Heart left ventricle (tissue), 16 donors: ENCODE measurements at regions not wholly inside any gene's neighbourhood (a gene's known extent, or its start where the extent isn't known, plus 50 kb on each side); places are given as distances from the start of the nearest gene placed in this dataset.

Experiments used
- ATAC-seq, 4 donors: fragments of 200-7000 bp; cut with Tn5 transposase; one replicate each; pipeline ENCODE4 v1.9.1; 2020 to 2022; ENCODE audit warnings: moderate library complexity in 4 of 4, mild to moderate bottlenecking in 3 of 4, moderate number of reproducible peaks in 1 of 4
- DNase-seq, 5 donors: peaks; one replicate each; pipeline ENCODE4 v3.0.0-alpha.2; 2020
- H3K27ac ChIP-seq, 12 donors: fragments of 200-600 bp; sonication (generic) in 4 of 12; one replicate each; pipeline versions ENCODE4 v1.5.0 to v1.8.0; 2016 to 2022; ENCODE audit warnings: mild to moderate bottlenecking in 2 of 12
- H3K27me3 ChIP-seq, 9 donors: fragments of 200-600 bp; sonication (generic) in 2 of 9; one replicate each; pipeline versions ENCODE4 v1.5.1 to v1.8.0; 2016 to 2022; ENCODE audit warnings: mild to moderate bottlenecking in 3 of 9
- H3K36me3 ChIP-seq, 9 donors: fragments of 200-600 bp; sonication (generic) in 2 of 9; one replicate each; pipeline versions ENCODE4 v1.5.0 to v1.8.0; 2018 to 2022; ENCODE audit warnings: mild to moderate bottlenecking in 2 of 9
- H3K4me1 ChIP-seq, 12 donors: fragments of 200-600 bp; sonication (generic) in 4 of 12; one replicate each; pipeline versions ENCODE4 v1.5.0 to v1.8.0; 2016 to 2022; ENCODE audit warnings: mild to moderate bottlenecking in 3 of 12
- H3K4me3 ChIP-seq, 12 donors: fragments of 200-600 bp; sonication (generic) in 4 of 12; one replicate each; pipeline versions ENCODE4 v1.5.0 to v1.8.0; 2017 to 2022; ENCODE audit warnings: mild to moderate bottlenecking in 9 of 12, moderate library complexity in 4 of 12
- H3K9me3 ChIP-seq, 12 donors: fragments of 200-600 bp; sonication (generic) in 4 of 12; one replicate each; pipeline versions ENCODE4 v1.5.0 to v1.8.0; 2016 to 2022; ENCODE audit warnings: mild to moderate bottlenecking in 1 of 12
- CTCF ChIP-seq, 12 donors: fragments of 200-600 bp; sonication (generic) in 4 of 12; IDR thresholded peaks; one replicate each; pipeline versions ENCODE4 v1.5.0 to v1.8.0; 2018 to 2022; ENCODE audit warnings: antibody characterized with exemption in 12 of 12, mild to moderate bottlenecking in 5 of 12
- POLR2A ChIP-seq, 2 donors: fragments of 450-650 bp; IDR thresholded peaks; one replicate each; pipeline ENCODE4 v1.6.1; 2017; ENCODE audit warnings: antibody characterized with exemption in 2 of 2, mild to moderate bottlenecking in 2 of 2, moderate library complexity in 2 of 2
- WGBS, 4 donors: extraction: QIAGEN DNeasy Blood & Tissue Kit in 2 of 4; methylation state at CpG; one replicate each; pipeline versions ENCODE4 v1.1.5 to v1.1.7; 2013 to 2018; 5-methylcytosine and 5-hydroxymethylcytosine counted together
- intact Hi-C, 10 donors: fragments of 100-400 bp; cut with DNase I; formaldehyde crosslinking; loops; one replicate each; pipeline versions ENCODE4 v1.11.1 to v1.14.2; 2022
- donor health status: ischemic (EF 13 %, LVEDD 7.1; RV severe dilation, severe dysfunction).
- donor health status: healthy with polysubstance abuse.
- donor health status: DM: no; HTN: yes; CAD: no.
- donor health status: DM: no; HTN: no; CAD: no.
- donor health status: ischemic (EF 25% LVEDD 6.9; RV normal size, moderate dysfunction).
- donor health status: ischemic (EF 25% LVEDD 5.7; RV mildly dilated, moderate dysfunction).
- donor health status: healthy.
- donor health status: DM: yes; HTN: yes; CAD: no.
- donor health status: ischemic (EF 35%, LVEDD 5.7; RV mildly dilated, moderate dysfunction).
- donor health status: nonischemic (EF 11% LVEDD 7.7; RV severe dilation, severe dysfunction).
- donor health status: DM: yes; HTN: yes; CAD: no.
- donor health status: PGD.
- donor health status: ischemic (EF 29% LVEDD 5.4; RV normal size, mild dysfunction).
- donor health status: nonischemic (EF 23%, LVEDD 6.1; RV moderate dilation, normal function).

DNA sequence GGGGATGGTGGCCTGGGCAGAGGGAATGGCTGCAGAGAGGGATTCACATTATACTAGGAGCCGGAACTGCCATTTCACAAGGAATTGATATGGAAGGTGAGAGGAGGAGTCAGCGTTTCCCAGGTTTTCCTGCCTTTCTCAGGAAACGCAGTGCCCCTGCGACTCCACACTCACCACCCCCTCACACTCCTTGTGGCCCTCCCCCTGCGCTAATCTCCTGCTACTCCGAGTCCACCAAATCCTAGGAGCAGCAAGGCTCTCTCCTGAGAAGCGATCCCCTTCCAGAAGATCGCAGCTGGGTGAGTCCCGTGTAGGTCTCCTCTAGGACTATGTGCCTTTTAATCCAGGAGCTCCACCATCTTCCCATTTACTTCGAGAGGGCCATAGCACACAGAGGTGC is 140.6 kb downstream of the VAPA start:
- Histone ChIP-seq H3K27me3 (no peaks in the 10 kb centered on the region), H3K27ac (peak overlapping the region in 4 of 12 donors; percentile 4 to 35 (median 24)), H3K4me3 (no peak overlapping the region), H3K9me3 (no peaks in the 10 kb centered on the region), H3K4me1 (peaks cover 0 to 54% (median 24%) of the 10 kb centered on the region in 12 donors), H3K36me3 (no peaks in the 10 kb centered on the region)
- TF ChIP-seq POLR2A (IDR thresholded peaks at IDR 0.05) = no peak
- no peak for TF ChIP-seq CTCF (IDR thresholded peaks at IDR 0.05)
- 86 to 96% (median 92%) methylated on average over 10 of the region's 10 CpGs for WGBS, 4 donors
- ATAC-seq (no peak), DNase-seq (no peak)
- intact Hi-C loops = loop anchor here in 2 of 10 donors (5.0 to 10.0 kb wide), 3 partner anchors 190 to 220 kb away; no protein-coding TSS in a partner anchor

DNA sequence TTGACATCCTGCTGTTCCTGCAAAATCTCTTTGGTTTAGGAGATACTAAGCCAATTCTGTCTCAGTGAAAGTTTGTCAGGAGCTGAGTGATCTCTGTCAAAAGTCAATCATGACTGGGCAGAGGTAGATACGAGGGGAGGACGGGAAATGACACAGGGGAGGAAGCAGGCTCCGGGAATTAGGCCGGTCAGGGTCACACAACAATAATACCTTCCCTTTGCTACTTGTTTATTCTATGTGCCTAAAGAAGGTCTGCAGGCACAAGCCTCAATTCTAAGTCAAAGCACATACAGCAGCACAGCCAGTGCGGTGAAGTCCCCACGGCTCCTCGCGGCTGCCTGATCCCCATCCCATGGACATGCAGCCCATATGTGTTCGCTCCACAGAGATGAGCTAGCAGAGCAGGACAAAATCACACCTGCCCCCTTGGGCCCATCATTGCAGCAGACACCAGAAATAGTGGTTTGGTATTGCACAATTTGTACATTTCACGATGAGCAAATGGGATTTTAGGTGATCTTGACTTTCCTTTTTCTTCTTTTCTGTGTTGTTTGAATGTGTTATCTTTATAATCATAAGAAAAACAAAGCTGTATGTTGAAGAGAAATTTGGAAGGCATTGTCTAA is 141.4 kb downstream of the VAPA start:
- Histone ChIP-seq H3K4me1 (peaks cover 0 to 63% (median 30%) of the 10 kb centered on the region in 12 donors), H3K27me3 (no peaks in the 10 kb centered on the region), H3K4me3 (no peak overlapping the region), H3K9me3 (no peaks in the 10 kb centered on the region), H3K27ac (peak overlapping the region in 5 of 12 donors; percentile 4 to 35 (median 27)), H3K36me3 (no peaks in the 10 kb centered on the region)
- no peak for TF ChIP-seq CTCF (IDR thresholded peaks at IDR 0.05)
- TF ChIP-seq POLR2A (IDR thresholded peaks at IDR 0.05) = no peak
- no peak for DNase-seq
- intact Hi-C loops = loop anchor here in 2 of 10 donors (10.0 kb wide), 2 partner anchors 190 to 220 kb away; no protein-coding TSS in a partner anchor
- ATAC-seq = peak in 1 of 4 donors; percentile 25
- WGBS, 4 donors = 73 to 84% (median 77%) methylated on average over 10 of the region's 10 CpGs

DNA sequence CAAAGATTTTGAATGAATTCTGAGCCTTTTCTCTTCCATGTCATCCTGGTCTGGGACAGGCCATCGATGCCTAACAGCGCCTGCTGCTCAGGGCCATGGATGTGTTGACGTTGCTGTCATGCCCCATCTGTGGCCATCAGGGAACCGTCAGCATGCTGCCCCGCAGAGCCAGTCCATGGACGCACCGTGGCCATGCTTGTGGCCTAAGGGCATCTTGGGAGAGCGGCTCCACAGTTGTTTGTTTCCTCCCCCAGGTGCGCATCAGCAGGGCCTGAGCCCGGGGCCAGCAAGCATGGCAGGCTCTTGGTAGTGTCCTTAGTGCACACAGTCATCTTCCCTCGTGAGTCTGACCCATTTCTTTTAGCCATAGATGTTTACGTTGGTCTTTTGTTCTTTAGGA is 142.7 kb downstream of the VAPA start:
- no peak for ATAC-seq
- Histone ChIP-seq H3K4me3 (no peak overlapping the region), H3K4me1 (peaks cover 0 to 68% (median 39%) of the 10 kb centered on the region in 12 donors), H3K9me3 (no peaks in the 10 kb centered on the region), H3K27me3 (no peaks in the 10 kb centered on the region), H3K36me3 (no peaks in the 10 kb centered on the region), H3K27ac (peak overlapping the region in 1 of 12 donors; percentile 16)
- TF ChIP-seq CTCF (IDR thresholded peaks at IDR 0.05) (no peak), POLR2A (IDR thresholded peaks at IDR 0.05) (no peak)
- WGBS, 4 donors = 95 to 100% (median 97%) methylated on average over 9 to 12 of the region's 12 CpGs
- DNase-seq = no peak
- intact Hi-C loops = loop anchor here in 2 of 10 donors (10.0 kb wide), 2 partner anchors 188 to 218 kb away; no protein-coding TSS in a partner anchor

- ATAC-seq = peak in 2 of 4 donors; percentile 2 to 38
- WGBS, 4 donors = 74 to 78% (median 76%) methylated on average over 3 of the region's 3 CpGs
These were observed 143.6 kb downstream of the VAPA start for GRCh38 chr18:10057401-10057893.

More at GRCh38 chr18:10057401-10057893, 143.6 kb downstream of the VAPA start:
- Histone ChIP-seq H3K36me3 (no peaks in the 10 kb centered on the region), H3K27ac (peak overlapping the region in 10 of 12 donors; percentile 17 to 88 (median 62)), H3K4me3 (no peak overlapping the region), H3K9me3 (no peaks in the 10 kb centered on the region), H3K27me3 (no peaks in the 10 kb centered on the region), H3K4me1 (peaks cover 0 to 73% (median 43%) of the 10 kb centered on the region in 12 donors)
- intact Hi-C loops = loop anchor here in 2 of 10 donors (10.0 kb wide), 2 partner anchors 187 to 217 kb away; no protein-coding TSS in a partner anchor
- TF ChIP-seq POLR2A (IDR thresholded peaks at IDR 0.05) (no peak), CTCF (IDR thresholded peaks at IDR 0.05) (no peak)
- DNase-seq = no peak
